WTC11 (cell line): ENCODE measurements at regions not wholly inside any gene's neighbourhood (a gene's known extent, or its start where the extent isn't known, plus 50 kb on each side); places are given as distances from the start of the nearest gene placed in this dataset.

Experiments
- CREB1 ChIP-seq: sonication (generic); formaldehyde crosslinking; IDR thresholded peaks from 2 replicates; pipeline ENCODE4 v1.8.0; 2023; ENCODE audit warnings: mild to moderate bottlenecking, missing genetic modification reagents
- CTCF ChIP-seq: fragments of 200-600 bp; IDR thresholded peaks from 2 replicates; pipeline ENCODE4 v1.8.0; 2022; ENCODE audit warnings: antibody characterized with exemption
- PRDM15 ChIP-seq: sonication (generic); formaldehyde crosslinking; IDR thresholded peaks from 2 replicates; pipeline ENCODE4 v1.8.0; 2022; ENCODE audit warnings: missing genetic modification reagents
- TEAD4 ChIP-seq: sonication (generic); formaldehyde crosslinking; IDR thresholded peaks from 2 replicates; pipeline ENCODE4 v1.8.0; 2022; ENCODE audit warnings: mild to moderate bottlenecking, missing genetic modification reagents

GRCh38 chr5:28415791-28416443 is 1377.5 kb upstream of the CDH9 start:
- TF ChIP-seq PRDM15 (CRISPR knock-in tag), result no peak
- TF ChIP-seq CREB1 (CRISPR knock-in tag), result no peak
- no peak for TF ChIP-seq CTCF
- TF ChIP-seq TEAD4, result no peak
